GM18907 (cell line): ENCODE measurements at regions not wholly inside any gene's neighbourhood (a gene's known extent, or its start where the extent isn't known, plus 50 kb on each side); places are given as distances from the start of the nearest gene placed in this dataset.
"Not testable (repeated sequence)": the region's sequence is repeated elsewhere in the genome, so short reads cannot be mapped to it uniquely, and the experiment has no call there.

Experiments used
- ATAC-seq: cut with Tn5 transposase; IDR thresholded peaks from one replicate; pipeline ENCODE4 v1.9.1; 2021; ENCODE audit warnings: mild to moderate bottlenecking, moderate library complexity; ENCODE audit not compliant: unreplicated experiment

DNA sequence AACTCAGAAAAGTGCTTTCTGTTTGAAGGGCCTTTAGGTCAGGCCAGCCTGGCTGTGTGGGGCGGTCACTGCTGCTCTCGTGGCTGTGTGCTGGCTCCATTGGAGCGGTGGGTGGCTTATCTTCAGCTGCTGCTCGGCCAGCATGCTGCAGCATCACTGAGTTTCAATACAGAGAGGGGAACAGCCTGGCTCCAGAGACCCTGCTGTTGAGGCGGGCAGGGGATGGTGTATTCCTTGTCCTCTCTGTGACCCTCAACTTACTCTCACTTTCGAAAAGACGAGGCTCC, 248.5 kb upstream of the ONECUT1 start:
- no peak for ATAC-seq

DNA sequence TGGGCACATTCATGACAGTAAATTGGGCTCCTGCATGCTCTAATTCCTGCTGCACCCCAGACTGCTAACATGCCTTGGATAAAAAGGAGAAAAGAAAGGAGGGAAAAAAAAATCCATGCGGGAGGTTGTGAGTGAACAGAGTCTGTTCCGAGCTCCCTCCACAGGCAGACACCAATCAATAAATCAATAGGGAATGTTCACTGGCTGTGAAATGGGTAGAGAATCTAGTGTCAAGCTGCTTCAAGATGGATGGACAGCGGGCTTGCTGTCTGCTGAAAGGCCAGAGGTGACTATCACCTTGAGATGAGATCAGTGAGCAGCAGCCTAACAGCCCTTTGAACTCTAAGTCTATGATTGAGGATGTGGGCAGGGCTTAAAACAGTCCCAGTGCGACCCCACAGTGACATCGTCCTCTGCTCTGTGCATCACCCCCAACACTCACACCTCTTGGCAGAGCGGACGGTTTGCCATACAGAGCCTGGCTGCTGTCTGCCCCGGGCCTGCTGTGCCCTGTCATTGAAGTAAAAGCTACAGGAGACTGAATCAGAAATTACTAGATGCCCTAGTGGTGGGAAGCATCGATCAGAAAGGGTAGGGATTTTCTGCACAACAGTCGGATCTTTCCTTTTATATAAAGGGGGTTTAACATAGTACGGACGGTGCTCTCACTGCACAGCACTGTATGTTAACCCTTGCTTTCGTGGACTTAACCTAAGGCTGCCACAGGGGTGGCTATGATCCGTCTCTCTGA, 247.9 kb upstream of the ONECUT1 start:
- no peak for ATAC-seq

- no peak for ATAC-seq
Observed at GRCh38 chr15:53036641-53037040, 246.5 kb upstream of the ONECUT1 start.

DNA sequence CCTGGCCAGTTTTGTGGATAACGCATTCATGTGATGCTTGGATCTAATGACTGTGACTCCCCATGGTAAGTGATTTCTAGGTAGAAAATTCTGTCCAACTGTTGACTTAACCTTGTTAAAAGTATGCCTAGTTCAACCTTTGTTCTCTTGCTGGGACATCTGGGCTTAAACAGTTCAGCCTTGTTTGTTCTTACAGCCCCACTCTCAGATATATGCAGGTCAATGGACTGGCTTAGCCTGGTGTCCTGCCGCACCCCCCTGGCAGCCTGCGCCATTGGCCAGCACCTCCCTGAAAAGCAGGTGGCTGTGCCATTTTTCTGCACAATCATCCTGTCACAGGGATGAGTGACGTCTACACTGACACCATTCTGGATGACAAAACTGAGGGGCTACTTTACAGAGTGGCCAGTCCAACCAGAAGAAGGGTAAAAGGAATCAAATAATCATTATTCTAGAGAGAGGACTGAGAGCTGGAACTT, 244.7 kb upstream of the ONECUT1 start:
- ATAC-seq: no peak

- no peak for ATAC-seq
Observed at GRCh38 chr15:53033709-53034108, 243.6 kb upstream of the ONECUT1 start.

GRCh38 chr15:53031469-53031868, 241.3 kb upstream of the ONECUT1 start:
- no peak for ATAC-seq

- ATAC-seq: no peak
Observed at GRCh38 chr15:53022788-53023187, 232.7 kb upstream of the ONECUT1 start.

- no peak for ATAC-seq
Observed at GRCh38 chr15:53013329-53013728, 223.2 kb upstream of the ONECUT1 start.

DNA sequence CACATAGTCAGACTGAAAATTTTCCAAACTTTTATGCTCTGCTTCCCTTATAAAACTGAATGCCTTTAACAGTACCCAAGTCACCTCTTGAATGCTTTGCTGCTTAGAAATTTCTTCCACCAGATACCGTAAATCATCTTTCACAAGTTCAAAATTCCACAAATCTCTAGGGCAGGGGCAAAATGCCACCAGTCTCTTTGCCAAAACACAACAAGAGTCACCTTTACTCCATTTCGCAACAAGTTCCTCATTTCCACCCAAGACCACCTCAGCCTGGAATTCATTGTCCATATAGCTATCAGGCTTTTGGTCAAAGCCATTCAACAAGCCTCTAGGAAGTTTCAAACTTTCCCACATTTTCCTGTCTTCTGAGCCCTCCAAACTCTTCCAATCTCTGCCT, 221.6 kb upstream of the ONECUT1 start:
- ATAC-seq: not testable (repeated sequence)

DNA sequence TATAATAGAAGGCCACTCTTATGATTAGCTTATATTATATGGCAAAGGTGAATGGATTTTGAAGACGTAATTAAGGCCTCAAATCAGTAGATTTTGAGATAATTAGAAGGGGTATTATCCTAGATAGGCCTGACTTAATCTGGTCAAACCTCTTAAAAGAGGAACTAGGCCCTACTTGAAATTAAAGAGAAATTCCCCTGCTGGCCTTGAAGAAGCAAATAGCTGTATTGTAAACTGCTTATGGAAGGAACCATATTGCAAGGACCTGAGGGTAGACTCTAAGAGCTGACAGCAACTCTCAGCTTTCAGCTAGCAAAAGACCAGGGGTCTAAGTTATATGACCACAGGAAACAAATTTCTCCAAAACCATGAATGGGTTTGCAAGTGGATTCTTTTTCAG, 219.0 kb upstream of the ONECUT1 start:
- no peak for ATAC-seq

- ATAC-seq: no peak
Observed at GRCh38 chr15:53000409-53000808, 210.3 kb upstream of the ONECUT1 start.

GRCh38 chr15:52997123-52997522, 207.0 kb upstream of the ONECUT1 start:
- ATAC-seq: no peak

DNA sequence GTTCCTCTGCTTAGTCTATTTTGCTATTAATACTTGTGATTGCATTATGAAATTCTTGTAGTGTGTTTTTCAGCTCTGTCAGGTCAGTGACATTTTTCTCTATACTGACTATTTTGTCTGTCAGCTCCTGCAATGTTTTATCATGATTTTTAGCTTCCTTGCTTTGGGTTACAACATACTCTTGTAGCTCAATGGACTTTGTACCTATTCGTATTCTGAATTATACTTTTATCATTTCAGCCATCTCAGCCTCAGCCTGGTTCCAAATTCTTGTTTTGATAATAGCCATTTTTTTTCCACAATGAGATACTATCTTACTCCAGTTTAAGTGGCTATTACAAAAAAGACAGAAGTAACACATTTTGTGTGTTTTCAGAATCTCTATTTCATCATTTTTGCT, 204.2 kb upstream of the ONECUT1 start:
- ATAC-seq: no peak

DNA sequence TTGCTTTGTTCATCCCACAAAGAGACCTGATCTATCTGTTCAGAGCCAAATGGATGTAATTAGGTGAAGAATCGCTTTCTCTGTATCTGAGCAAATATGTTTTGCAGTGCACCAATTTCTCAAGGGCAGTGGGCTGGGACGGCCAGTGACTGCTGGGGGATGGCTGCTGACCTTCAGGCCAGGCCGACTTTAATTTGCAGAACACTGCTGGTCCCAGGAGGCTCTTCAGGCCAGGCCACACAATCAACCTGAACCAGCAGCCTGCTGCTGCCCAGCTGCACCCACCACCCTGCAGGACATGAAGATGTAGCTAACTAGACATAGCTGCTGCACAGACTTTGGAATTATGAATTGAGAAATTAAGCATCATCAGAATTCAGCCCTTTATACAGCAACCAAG, 194.4 kb upstream of the ONECUT1 start:
- ATAC-seq: no peak

GRCh38 chr15:52980446-52980845, 190.3 kb upstream of the ONECUT1 start:
- ATAC-seq: no peak

GRCh38 chr15:52976516-52977075, 186.5 kb upstream of the ONECUT1 start:
- no peak for ATAC-seq

- no peak for ATAC-seq
Observed at GRCh38 chr15:52975941-52976449, 185.9 kb upstream of the ONECUT1 start.

DNA sequence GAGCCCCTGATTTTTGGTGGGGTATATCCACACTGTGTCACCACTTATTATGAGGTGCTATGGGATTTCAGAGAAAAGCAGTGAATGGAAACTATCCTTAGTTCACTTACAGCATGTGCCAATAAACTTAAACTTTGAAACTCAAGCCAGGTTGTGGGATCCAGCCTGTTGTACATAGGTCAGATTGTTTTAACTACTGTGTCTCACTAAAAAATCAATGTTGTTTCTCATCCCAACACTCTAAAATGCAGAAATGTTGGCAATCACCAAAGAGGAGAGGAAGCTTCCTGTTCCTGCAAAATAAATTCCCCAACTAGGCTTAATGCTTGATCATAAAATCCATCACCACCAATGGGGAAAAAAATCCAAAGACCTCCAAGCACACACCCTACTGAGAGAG, 173.7 kb upstream of the ONECUT1 start:
- no peak for ATAC-seq

GRCh38 chr15:52960283-52960682, 170.1 kb upstream of the ONECUT1 start:
- no peak for ATAC-seq

GRCh38 chr15:52943746-52944145, 153.6 kb upstream of the ONECUT1 start:
- ATAC-seq: no peak

- no peak for ATAC-seq
Observed at GRCh38 chr15:52936489-52936888, 146.4 kb upstream of the ONECUT1 start.

GRCh38 chr15:52925130-52925529, 135.0 kb upstream of the ONECUT1 start:
- ATAC-seq: no peak

GRCh38 chr15:52924630-52925029, 134.5 kb upstream of the ONECUT1 start:
- no peak for ATAC-seq
